Panc1 (cell line): ENCODE measurements at regions not wholly inside any gene's neighbourhood (a gene's known extent, or its start where the extent isn't known, plus 50 kb on each side); places are given as distances from the start of the nearest gene placed in this dataset.

Experiments used
- CTCF ChIP-seq: fragments of 450-650 bp; IDR thresholded peaks from 2 replicates; pipeline ENCODE4 v1.5.1; 2017; ENCODE audit warnings: mild to moderate bottlenecking
- POLR2AphosphoS5 ChIP-seq: IDR thresholded peaks from 2 replicates; pipeline ENCODE4 v1.6.1; 2012; ENCODE audit warnings: mild to moderate bottlenecking, low read depth, low read length, moderate library complexity
- REST ChIP-seq, 2 experiments: IDR thresholded peaks; 2 replicates each; pipeline ENCODE4 v1.6.1; 2011 to 2012; ENCODE audit warnings: low read depth in 2 of 2, control low read depth in 1 of 2, low read length in 1 of 2, mild to moderate bottlenecking in 1 of 2, moderate library complexity in 1 of 2; ENCODE audit not compliant: insufficient read depth in 1 of 2

- TF ChIP-seq CTCF (no peak), POLR2AphosphoS5 (no peak), REST (IDR thresholded peaks at IDR 0.05; ENCODE audit: insufficient read depth in 1 of 2, low read depth in 2 of 2, low read length in 1 of 2) (no peak)
These were observed 363.6 kb downstream of the CTTN start for GRCh38 chr11:70761908-70762337.
